ENCODE measurements at regions not wholly inside any gene's neighbourhood (a gene's known extent, or its start where the extent isn't known, plus 50 kb on each side); places are given as distances from the start of the nearest gene placed in this dataset.

- ChIA-PET CTCF (interaction anchor here (0.6 to 4.4 kb wide), 20 partner anchors 10 to 907 kb away, joined by 3 to 14 read pairs (median 4); no protein-coding TSS in a partner anchor), POLR2A (no interaction called here)
- Histone ChIP-seq H3K27ac (ENCODE audit: insufficient read depth in 1 of 2, low read depth in 1 of 2, low read length in 2 of 2, poor library complexity in 1 of 2, severe bottlenecking in 2 of 2) (no peak overlapping the region), H3K36me3 (ENCODE audit: control insufficient read depth in 4 of 4, insufficient read depth in 4 of 4, low read length in 3 of 4) (no peaks in the 10 kb centered on the region), H3K27me3 (replicated peaks in 2 of 5; ENCODE audit: control insufficient read depth in 4 of 5, insufficient read depth in 5 of 5, low read length in 4 of 5) (peaks cover 0 to 4% (median 0%) of the 10 kb centered on the region in 5 experiments), H3K4me1 (ENCODE audit: control extremely low read depth in 1 of 4, control insufficient read depth in 4 of 4, insufficient read depth in 4 of 4, low read length in 3 of 4) (peaks cover 0 to 6% (median 3%) of the 10 kb centered on the region in 4 experiments), H3K9me3 (ENCODE audit: control extremely low read depth in 1 of 5, control insufficient read depth in 4 of 5, insufficient read depth in 2 of 5, low read depth in 1 of 5, low read length in 4 of 5) (no peaks in the 10 kb centered on the region), H3K4me3 (ENCODE audit: control insufficient read depth in 1 of 7, extremely low read depth in 1 of 7, insufficient read depth in 4 of 7, low read depth in 2 of 7, low read length in 6 of 7) (no peak overlapping the region)
- WGBS (ENCODE audit: insufficient coverage), result 27% methylated on average over 7 of the region's 11 CpGs
- peak; percentile 80 to 91 (median 89) for DNase-seq
Observed at GRCh38 chr20:23245553-23246181, 104.9 kb upstream of the NXT1 start.

- Histone ChIP-seq H3K9me3 (ENCODE audit: control extremely low read depth in 1 of 5, control insufficient read depth in 4 of 5, insufficient read depth in 2 of 5, low read depth in 1 of 5, low read length in 4 of 5) (no peaks in the 10 kb centered on the region), H3K36me3 (ENCODE audit: control insufficient read depth in 4 of 4, insufficient read depth in 4 of 4, low read length in 3 of 4) (no peaks in the 10 kb centered on the region), H3K4me1 (ENCODE audit: control extremely low read depth in 1 of 4, control insufficient read depth in 4 of 4, insufficient read depth in 4 of 4, low read length in 3 of 4) (peaks cover 0 to 6% (median 3%) of the 10 kb centered on the region in 4 experiments), H3K4me3 (ENCODE audit: control insufficient read depth in 1 of 7, extremely low read depth in 1 of 7, insufficient read depth in 4 of 7, low read depth in 2 of 7, low read length in 6 of 7) (no peak overlapping the region), H3K27me3 (replicated peaks in 2 of 5; ENCODE audit: control insufficient read depth in 4 of 5, insufficient read depth in 5 of 5, low read length in 4 of 5) (peaks cover 0 to 4% (median 0%) of the 10 kb centered on the region in 5 experiments), H3K27ac (ENCODE audit: insufficient read depth in 1 of 2, low read depth in 1 of 2, low read length in 2 of 2, poor library complexity in 1 of 2, severe bottlenecking in 2 of 2) (no peak overlapping the region)
- WGBS (ENCODE audit: insufficient coverage), result 96% methylated on average over 12 of the region's 13 CpGs
- ChIA-PET CTCF (interaction anchor here (0.7 to 4.4 kb wide), 18 partner anchors 7 to 906 kb away, joined by 3 to 14 read pairs (median 4); no protein-coding TSS in a partner anchor), POLR2A (no interaction called here)
- DNase-seq, result no peak
Observed at GRCh38 chr20:23244916-23245552, 105.6 kb upstream of the NXT1 start.

- H3K27me3 ChIP-seq (replicated peaks in 2 of 5; ENCODE audit: control insufficient read depth in 4 of 5, insufficient read depth in 5 of 5, low read length in 4 of 5), result peaks cover 0 to under 1% (median 0%) of the 10 kb centered on the region in 5 experiments
- POLR2A ChIA-PET, result no interaction called here
- CTCF ChIA-PET, result interaction anchor here (0.9 to 4.4 kb wide), 11 partner anchors 8 to 553 kb away, joined by 3 to 14 read pairs (median 5); no protein-coding TSS in a partner anchor
- peaks cover 0 to 6% (median 3%) of the 10 kb centered on the region in 4 experiments for H3K4me1 ChIP-seq (ENCODE audit: control extremely low read depth in 1 of 4, control insufficient read depth in 4 of 4, insufficient read depth in 4 of 4, low read length in 3 of 4)
- H3K9me3 ChIP-seq (ENCODE audit: control extremely low read depth in 1 of 5, control insufficient read depth in 4 of 5, insufficient read depth in 2 of 5, low read depth in 1 of 5, low read length in 4 of 5), result peaks cover 0 to 1% (median 0%) of the 10 kb centered on the region in 5 experiments
- no peak for DNase-seq
- H3K27ac ChIP-seq (ENCODE audit: insufficient read depth in 1 of 2, low read depth in 1 of 2, low read length in 2 of 2, poor library complexity in 1 of 2, severe bottlenecking in 2 of 2), result no peak overlapping the region
- no peak overlapping the region for H3K4me3 ChIP-seq (ENCODE audit: control insufficient read depth in 1 of 7, extremely low read depth in 1 of 7, insufficient read depth in 4 of 7, low read depth in 2 of 7, low read length in 6 of 7)
- no peaks in the 10 kb centered on the region for H3K36me3 ChIP-seq (ENCODE audit: control insufficient read depth in 4 of 4, insufficient read depth in 4 of 4, low read length in 3 of 4)
- WGBS (ENCODE audit: insufficient coverage), result 96% methylated on average over 19 of the region's 27 CpGs
Observed at GRCh38 chr20:23244156-23244915, 106.3 kb upstream of the NXT1 start.

GRCh38 chr20:23243791-23244155, 106.8 kb upstream of the NXT1 start:
- no peak for DNase-seq
- H3K4me1 ChIP-seq (ENCODE audit: control extremely low read depth in 1 of 4, control insufficient read depth in 4 of 4, insufficient read depth in 4 of 4, low read length in 3 of 4), result peaks cover 0 to 6% (median 3%) of the 10 kb centered on the region in 4 experiments
- no peak overlapping the region for H3K27ac ChIP-seq (ENCODE audit: insufficient read depth in 1 of 2, low read depth in 1 of 2, low read length in 2 of 2, poor library complexity in 1 of 2, severe bottlenecking in 2 of 2)
- no peak overlapping the region for H3K4me3 ChIP-seq (ENCODE audit: control insufficient read depth in 1 of 7, extremely low read depth in 1 of 7, insufficient read depth in 4 of 7, low read depth in 2 of 7, low read length in 6 of 7)
- peaks cover 0 to 3% (median 0%) of the 10 kb centered on the region in 5 experiments for H3K9me3 ChIP-seq (ENCODE audit: control extremely low read depth in 1 of 5, control insufficient read depth in 4 of 5, insufficient read depth in 2 of 5, low read depth in 1 of 5, low read length in 4 of 5)
- no peaks in the 10 kb centered on the region for H3K36me3 ChIP-seq (ENCODE audit: control insufficient read depth in 4 of 4, insufficient read depth in 4 of 4, low read length in 3 of 4)
- H3K27me3 ChIP-seq (replicated peaks in 2 of 5; ENCODE audit: control insufficient read depth in 4 of 5, insufficient read depth in 5 of 5, low read length in 4 of 5), result no peaks in the 10 kb centered on the region
- WGBS (ENCODE audit: insufficient coverage), result 100% methylated on average over 4 of the region's 4 CpGs
- ChIA-PET CTCF (interaction anchor here (0.9 to 2.1 kb wide), 4 partner anchors 9 to 134 kb away, joined by 3 to 9 read pairs (median 6); no protein-coding TSS in a partner anchor), POLR2A (no interaction called here)

GRCh38 chr20:23242556-23243180, 107.9 kb upstream of the NXT1 start:
- Histone ChIP-seq H3K27ac (ENCODE audit: insufficient read depth in 1 of 2, low read depth in 1 of 2, low read length in 2 of 2, poor library complexity in 1 of 2, severe bottlenecking in 2 of 2) (no peak overlapping the region), H3K27me3 (replicated peaks in 2 of 5; ENCODE audit: control insufficient read depth in 4 of 5, insufficient read depth in 5 of 5, low read length in 4 of 5) (no peaks in the 10 kb centered on the region), H3K4me1 (ENCODE audit: control extremely low read depth in 1 of 4, control insufficient read depth in 4 of 4, insufficient read depth in 4 of 4, low read length in 3 of 4) (peaks cover 0 to 6% (median 3%) of the 10 kb centered on the region in 4 experiments), H3K9me3 (ENCODE audit: control extremely low read depth in 1 of 5, control insufficient read depth in 4 of 5, insufficient read depth in 2 of 5, low read depth in 1 of 5, low read length in 4 of 5) (peaks cover 0 to 3% (median 0%) of the 10 kb centered on the region in 5 experiments), H3K36me3 (ENCODE audit: control insufficient read depth in 4 of 4, insufficient read depth in 4 of 4, low read length in 3 of 4) (no peaks in the 10 kb centered on the region), H3K4me3 (ENCODE audit: control insufficient read depth in 1 of 7, extremely low read depth in 1 of 7, insufficient read depth in 4 of 7, low read depth in 2 of 7, low read length in 6 of 7) (no peak overlapping the region)
- DNase-seq, result no peak
- POLR2A ChIA-PET, result no interaction called here
- CTCF ChIA-PET, result no interaction called here
- WGBS (ENCODE audit: insufficient coverage), result 92% methylated on average over 4 of the region's 5 CpGs

- Histone ChIP-seq H3K36me3 (ENCODE audit: control insufficient read depth in 4 of 4, insufficient read depth in 4 of 4, low read length in 3 of 4) (no peaks in the 10 kb centered on the region), H3K27me3 (replicated peaks in 2 of 5; ENCODE audit: control insufficient read depth in 4 of 5, insufficient read depth in 5 of 5, low read length in 4 of 5) (no peaks in the 10 kb centered on the region), H3K4me3 (ENCODE audit: control insufficient read depth in 1 of 7, extremely low read depth in 1 of 7, insufficient read depth in 4 of 7, low read depth in 2 of 7, low read length in 6 of 7) (no peak overlapping the region), H3K4me1 (ENCODE audit: control extremely low read depth in 1 of 4, control insufficient read depth in 4 of 4, insufficient read depth in 4 of 4, low read length in 3 of 4) (peaks cover 0 to 6% (median 3%) of the 10 kb centered on the region in 4 experiments), H3K9me3 (ENCODE audit: control extremely low read depth in 1 of 5, control insufficient read depth in 4 of 5, insufficient read depth in 2 of 5, low read depth in 1 of 5, low read length in 4 of 5) (peaks cover 0 to 3% (median 0%) of the 10 kb centered on the region in 5 experiments), H3K27ac (ENCODE audit: insufficient read depth in 1 of 2, low read depth in 1 of 2, low read length in 2 of 2, poor library complexity in 1 of 2, severe bottlenecking in 2 of 2) (no peak overlapping the region)
- ChIA-PET POLR2A (no interaction called here), CTCF (no interaction called here)
- 100% methylated on average over 1 of the region's 2 CpGs for WGBS (ENCODE audit: insufficient coverage)
- no peak for DNase-seq
Observed at GRCh38 chr20:23242104-23242503, 108.5 kb upstream of the NXT1 start.

All from common myeloid progenitor, CD34-positive (primary cell).